IMR-90 (cell line): ENCODE measurements at regions not wholly inside any gene's neighbourhood (a gene's known extent, or its start where the extent isn't known, plus 50 kb on each side); places are given as distances from the start of the nearest gene placed in this dataset.

Experiments used
- ATAC-seq: fragments of 200-7000 bp; cut with Tn5 transposase; 2 replicates; pipeline ENCODE4 v1.9.1; 2020; ENCODE audit warnings: low read depth, mild to moderate bottlenecking, moderate library complexity
- BruUV-seq: library from RNA; stranded (reverse); fragments of 400-500 nt; replicated peaks from 2 replicates; lab custom pipeline; 2021; lab: Mats Ljungman, UMichigan
- CTCF ChIA-PET: fragments of 300-600 bp; formaldehyde crosslinking; extraction: SDS; loops from one replicate; lab custom pipeline; 2021; ENCODE audit warnings: antibody characterized with exemption; lab: Yijun Ruan, JAX
- POLR2A ChIA-PET: fragments of 300-600 bp; sonication (Branson Sonifier 250); formaldehyde crosslinking; loops from one replicate; lab custom pipeline; 2022; ENCODE audit warnings: antibody characterized with exemption; ENCODE audit not compliant: unreplicated experiment; lab: Charles Lee
- DNase-seq: peaks from one replicate; pipeline ENCODE4 v3.0.0; 2013
- H2AFZ ChIP-seq: replicated peaks from 2 replicates; pipeline ENCODE3; 2013; ENCODE audit warnings: low read length, mild to moderate bottlenecking; ENCODE audit not compliant: poor library complexity
- H2AK5ac ChIP-seq: 2 replicates; pipeline ENCODE4 v1.6.1; 2013; ENCODE audit warnings: low read depth, low read length, inconsistent platforms
- H2AK9ac ChIP-seq: replicated peaks from 2 replicates; pipeline ENCODE3; 2013; ENCODE audit warnings: mild to moderate bottlenecking, low read depth, low read length, moderate library complexity; ENCODE audit not compliant: poor library complexity
- H2BK120ac ChIP-seq: 2 replicates; pipeline ENCODE4 v1.6.1; 2013; ENCODE audit warnings: low read depth, low read length, inconsistent platforms
- H2BK15ac ChIP-seq: 3 replicates; pipeline ENCODE4 v1.6.1; 2013; ENCODE audit warnings: low read depth, low read length, inconsistent platforms
- H2BK20ac ChIP-seq: 2 replicates; pipeline ENCODE4 v1.6.1; 2013; ENCODE audit warnings: low read depth, mild to moderate bottlenecking, inconsistent platforms, low read length, moderate library complexity
- H2BK5ac ChIP-seq: 2 replicates; pipeline ENCODE4 v1.6.1; 2013; ENCODE audit warnings: mild to moderate bottlenecking, low read depth, low read length, inconsistent platforms; ENCODE audit not compliant: poor library complexity, severe bottlenecking
- H3K14ac ChIP-seq: replicated peaks from 2 replicates; pipeline ENCODE4 v1.6.1; 2013; ENCODE audit warnings: low read depth, low read length, inconsistent platforms
- H3K18ac ChIP-seq: 2 replicates; pipeline ENCODE4 v1.6.1; 2013; ENCODE audit warnings: low read depth, low read length, control low read depth
- H3K23ac ChIP-seq: 2 replicates; pipeline ENCODE4 v1.6.1; 2013; ENCODE audit warnings: low read depth, low read length, inconsistent platforms
- H3K27ac ChIP-seq: 2 replicates; pipeline ENCODE4 v1.5.1; 2013; ENCODE audit warnings: mild to moderate bottlenecking, control low read depth, low read length; ENCODE audit not compliant: insufficient read depth
- H3K27me3 ChIP-seq: 2 replicates; pipeline ENCODE4 v1.6.1; 2013; ENCODE audit warnings: low read length; ENCODE audit not compliant: control insufficient read depth, insufficient read depth
- H3K36me3 ChIP-seq: 2 replicates; pipeline ENCODE4 v1.6.1; 2013; ENCODE audit warnings: low read length, mixed read lengths; ENCODE audit not compliant: control insufficient read depth, insufficient read depth
- H3K4ac ChIP-seq: 2 replicates; pipeline ENCODE4 v1.6.1; 2013; ENCODE audit warnings: low read depth, low read length, inconsistent platforms
- H3K4me1 ChIP-seq: 2 replicates; pipeline ENCODE4 v1.6.1; 2013; ENCODE audit warnings: low read length, mixed read lengths; ENCODE audit not compliant: control insufficient read depth, insufficient read depth
- H3K4me2 ChIP-seq: 2 replicates; pipeline ENCODE4 v1.6.1; 2013; ENCODE audit warnings: low read depth, mild to moderate bottlenecking, control low read depth, low read length, moderate library complexity
- H3K4me3 ChIP-seq: 2 replicates; pipeline ENCODE4 v1.5.1; 2013; ENCODE audit warnings: low read depth, mild to moderate bottlenecking, control low read depth, low read length, moderate library complexity; ENCODE audit not compliant: insufficient read depth
- H3K56ac ChIP-seq: 2 replicates; pipeline ENCODE4 v1.6.1; 2013; ENCODE audit warnings: low read length, inconsistent platforms; ENCODE audit not compliant: insufficient read depth; ENCODE audit errors: extremely low read depth
- H3K79me1 ChIP-seq, 2 experiments: 2 replicates each; pipeline ENCODE4 v1.6.1; 2013; ENCODE audit warnings: low read length in 2 of 2, inconsistent platforms in 1 of 2, low read depth in 1 of 2
- H3K9ac ChIP-seq: 2 replicates; pipeline ENCODE4 v1.6.1; 2013; ENCODE audit warnings: low read depth, low read length, control low read depth
- H3K9me1 ChIP-seq: 2 replicates; pipeline ENCODE4 v1.6.1; 2013; ENCODE audit warnings: low read length, inconsistent platforms; ENCODE audit not compliant: insufficient read depth
- H3K9me3 ChIP-seq: 2 replicates; pipeline ENCODE4 v1.6.1; 2013; ENCODE audit warnings: low read length; ENCODE audit not compliant: control insufficient read depth, insufficient read depth
- H4K20me1 ChIP-seq: 2 replicates; pipeline ENCODE4 v1.6.1; 2013; ENCODE audit warnings: low read length, inconsistent platforms; ENCODE audit not compliant: insufficient read depth
- H4K5ac ChIP-seq: 2 replicates; pipeline ENCODE4 v1.6.1; 2013; ENCODE audit warnings: mild to moderate bottlenecking, low read depth, low read length, control low read depth
- H4K8ac ChIP-seq, 2 experiments: 2 replicates each; pipeline ENCODE4 v1.6.1; 2013; ENCODE audit warnings: low read depth in 2 of 2, low read length in 2 of 2, control low read depth in 1 of 2, inconsistent platforms in 1 of 2
- H4K91ac ChIP-seq: 2 replicates; pipeline ENCODE4 v1.6.1; 2013; ENCODE audit warnings: low read depth, low read length, inconsistent platforms; ENCODE audit not compliant: insufficient read depth
- BHLHE40 ChIP-seq: fragments of 150-350 bp; IDR thresholded peaks from 2 replicates; pipeline ENCODE4 v1.6.1; 2016; ENCODE audit warnings: mild to moderate bottlenecking, low read depth, low read length
- CEBPB ChIP-seq: IDR thresholded peaks from 2 replicates; pipeline ENCODE4 v1.6.1; 2012; ENCODE audit warnings: low read depth, low read length, improper control_type of control experiment
- FOS ChIP-seq: fragments of 150-350 bp; IDR thresholded peaks from 2 replicates; pipeline ENCODE4 v1.6.1; 2016; ENCODE audit warnings: low read depth, low read length
- MAFK ChIP-seq: IDR thresholded peaks from 2 replicates; pipeline ENCODE4 v1.6.1; 2012; ENCODE audit warnings: low read depth, low read length, improper control_type of control experiment
- MAZ ChIP-seq: IDR thresholded peaks from 2 replicates; pipeline ENCODE4 v1.6.1; 2012; ENCODE audit warnings: low read depth, mild to moderate bottlenecking, low read length, improper control_type of control experiment, moderate library complexity, borderline replicate concordance
- MXI1 ChIP-seq: IDR thresholded peaks from 2 replicates; pipeline ENCODE4 v1.6.1; 2012; ENCODE audit warnings: low read depth, mild to moderate bottlenecking, low read length, moderate library complexity, borderline replicate concordance
- NFE2L2 ChIP-seq: fragments of 150-350 bp; IDR thresholded peaks from 2 replicates; pipeline ENCODE4 v1.6.1; 2016; ENCODE audit warnings: low read depth, mild to moderate bottlenecking, low read length
- POLR2A ChIP-seq: IDR thresholded peaks from 2 replicates; pipeline ENCODE4 v1.6.1; 2012; ENCODE audit warnings: mild to moderate bottlenecking, low read depth, low read length
- RAD21 ChIP-seq: IDR thresholded peaks from 2 replicates; pipeline ENCODE4 v1.6.1; 2012; ENCODE audit warnings: low read length, improper control_type of control experiment
- RCOR1 ChIP-seq: IDR thresholded peaks from 2 replicates; pipeline ENCODE4 v1.6.1; 2012; ENCODE audit warnings: mild to moderate bottlenecking, low read length, improper control_type of control experiment; ENCODE audit not compliant: insufficient replicate concordance
- RFX5 ChIP-seq: IDR thresholded peaks from 2 replicates; pipeline ENCODE4 v1.8.0; 2012; ENCODE audit warnings: low read depth, mild to moderate bottlenecking, low read length, moderate library complexity
- SMC3 ChIP-seq: fragments of 150-350 bp; IDR thresholded peaks from 2 replicates; pipeline ENCODE4 v1.6.1; 2016; ENCODE audit warnings: low read depth, mild to moderate bottlenecking, antibody characterized with exemption, low read length, moderate library complexity
- USF2 ChIP-seq: fragments of 150-350 bp; IDR thresholded peaks from 2 replicates; pipeline ENCODE4 v1.6.1; 2017; ENCODE audit warnings: mild to moderate bottlenecking, antibody characterized with exemption, low read length, low read depth
- WGBS, 2 experiments: methylation state at CpG; one replicate each; pipeline versions ENCODE4 v1.1.5 to v1.1.7; 2013; ENCODE audit warnings: missing lambda C conversion rate in 2 of 2; ENCODE audit not compliant: insufficient read length in 1 of 2; ENCODE audit errors: extremely low coverage in 2 of 2; 5-methylcytosine and 5-hydroxymethylcytosine counted together
- dilution Hi-C: fragments of 300-500 bp; cut with HindIII; formaldehyde crosslinking; loops from one replicate; pipeline ENCODE4 v1.14.3; 2018; ENCODE audit warnings: low sequenced_read_pairs; ENCODE audit not compliant: unreplicated experiment
- in situ Hi-C: fragments of 300-500 bp; cut with MboI; formaldehyde crosslinking; loops from 3 replicates; pipeline ENCODE4 v1.14.3; 2019; ENCODE audit warnings: low sequenced_read_pairs, inconsistent platforms, mixed read lengths
- intact Hi-C: fragments of 100-400 bp; cut with micrococcal nuclease; formaldehyde crosslinking; loops from 2 replicates; pipeline ENCODE4 v1.10.0; 2022
- TF ChIP-seq, protein P1 (sequence below): fragments of 150-350 bp; IDR thresholded peaks from 2 replicates; pipeline ENCODE4 v1.6.1; 2016; ENCODE audit warnings: low read depth, mild to moderate bottlenecking, low read length, moderate library complexity, borderline replicate concordance
- TF ChIP-seq, protein P2 (sequence below): conservative IDR thresholded peaks from 2 replicates; pipeline ENCODE4 v1.5.1; 2012; ENCODE audit warnings: mild to moderate bottlenecking, low read depth, low read length, improper control_type of control experiment

DNA sequence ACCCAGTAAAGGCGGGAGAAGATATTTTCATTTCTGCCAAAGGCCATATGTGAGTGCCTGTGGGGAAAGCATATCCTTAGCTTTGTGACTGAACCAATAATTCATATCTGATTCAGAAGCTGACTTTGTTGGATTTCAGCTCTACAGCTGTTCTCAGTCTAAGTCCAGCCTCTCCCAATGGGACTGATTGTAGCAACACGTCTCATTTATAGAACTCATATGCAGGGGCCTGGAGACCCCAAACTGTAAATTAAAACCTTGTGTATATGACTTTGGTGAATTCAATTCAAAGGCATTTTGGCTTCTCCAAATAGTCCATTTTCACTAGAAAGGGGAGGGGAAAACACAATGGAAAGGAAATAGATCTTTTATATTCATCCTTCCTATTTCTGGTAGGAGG lies 250.4 kb upstream of the SORL1-AS1 start:
- no peaks in the 10 kb centered on the region for H3K4me1 ChIP-seq
- no peak overlapping the region for H3K18ac ChIP-seq
- no peak overlapping the region for H3K4me3 ChIP-seq
- H4K91ac ChIP-seq, result no peak overlapping the region
- POLR2A ChIA-PET, result no interaction called here
- no peak overlapping the region for H3K9ac ChIP-seq
- no peak overlapping the region for H2BK15ac ChIP-seq
- H2BK20ac ChIP-seq, result no peak overlapping the region
- no peak overlapping the region for H3K14ac ChIP-seq
- peaks cover 26% of the 10 kb centered on the region for H3K27me3 ChIP-seq
- no peak overlapping the region for H2AFZ ChIP-seq
- H3K27ac ChIP-seq, result no peak overlapping the region
- WGBS, 2 experiments, result no CpG with 5 or more reads among the region's 2 CpGs
- CTCF ChIA-PET, result interaction anchor here (0.7 kb wide), 1 partner anchor 130 kb away, joined by 3 read pairs; no protein-coding TSS in a partner anchor
- no peak overlapping the region for H3K23ac ChIP-seq
- intact Hi-C loops (no loop called here), in situ Hi-C loops (no loop called here), dilution Hi-C loops (no loop called here)
- H4K8ac ChIP-seq, result no peak overlapping the region
- no peak overlapping the region for H3K56ac ChIP-seq
- H2BK120ac ChIP-seq, result no peak overlapping the region
- TF ChIP-seq NFE2L2, result no peak
- TF ChIP-seq BHLHE40, result no peak
- TF ChIP-seq, protein P1, sequence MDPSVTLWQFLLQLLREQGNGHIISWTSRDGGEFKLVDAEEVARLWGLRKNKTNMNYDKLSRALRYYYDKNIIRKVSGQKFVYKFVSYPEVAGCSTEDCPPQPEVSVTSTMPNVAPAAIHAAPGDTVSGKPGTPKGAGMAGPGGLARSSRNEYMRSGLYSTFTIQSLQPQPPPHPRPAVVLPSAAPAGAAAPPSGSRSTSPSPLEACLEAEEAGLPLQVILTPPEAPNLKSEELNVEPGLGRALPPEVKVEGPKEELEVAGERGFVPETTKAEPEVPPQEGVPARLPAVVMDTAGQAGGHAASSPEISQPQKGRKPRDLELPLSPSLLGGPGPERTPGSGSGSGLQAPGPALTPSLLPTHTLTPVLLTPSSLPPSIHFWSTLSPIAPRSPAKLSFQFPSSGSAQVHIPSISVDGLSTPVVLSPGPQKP, result no peak
- TF ChIP-seq MAFK, result no peak
- TF ChIP-seq POLR2A, result no peak
- TF ChIP-seq, protein P2, sequence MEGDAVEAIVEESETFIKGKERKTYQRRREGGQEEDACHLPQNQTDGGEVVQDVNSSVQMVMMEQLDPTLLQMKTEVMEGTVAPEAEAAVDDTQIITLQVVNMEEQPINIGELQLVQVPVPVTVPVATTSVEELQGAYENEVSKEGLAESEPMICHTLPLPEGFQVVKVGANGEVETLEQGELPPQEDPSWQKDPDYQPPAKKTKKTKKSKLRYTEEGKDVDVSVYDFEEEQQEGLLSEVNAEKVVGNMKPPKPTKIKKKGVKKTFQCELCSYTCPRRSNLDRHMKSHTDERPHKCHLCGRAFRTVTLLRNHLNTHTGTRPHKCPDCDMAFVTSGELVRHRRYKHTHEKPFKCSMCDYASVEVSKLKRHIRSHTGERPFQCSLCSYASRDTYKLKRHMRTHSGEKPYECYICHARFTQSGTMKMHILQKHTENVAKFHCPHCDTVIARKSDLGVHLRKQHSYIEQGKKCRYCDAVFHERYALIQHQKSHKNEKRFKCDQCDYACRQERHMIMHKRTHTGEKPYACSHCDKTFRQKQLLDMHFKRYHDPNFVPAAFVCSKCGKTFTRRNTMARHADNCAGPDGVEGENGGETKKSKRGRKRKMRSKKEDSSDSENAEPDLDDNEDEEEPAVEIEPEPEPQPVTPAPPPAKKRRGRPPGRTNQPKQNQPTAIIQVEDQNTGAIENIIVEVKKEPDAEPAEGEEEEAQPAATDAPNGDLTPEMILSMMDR, result no peak
- TF ChIP-seq RAD21, result no peak
- no peak for TF ChIP-seq MAZ
- no peak for TF ChIP-seq RFX5
- no peak for TF ChIP-seq MXI1
- no peak for TF ChIP-seq FOS
- TF ChIP-seq CEBPB, result no peak
- TF ChIP-seq SMC3, result no peak
- TF ChIP-seq USF2, result no peak
- no peak for TF ChIP-seq RCOR1
- ATAC-seq (no peak), DNase-seq (no peak)
- no peak overlapping the region for H2AK5ac ChIP-seq
- no TSS peak for BruUV-seq
- H3K9me3 ChIP-seq, result no peaks in the 10 kb centered on the region
- H3K4me2 ChIP-seq, result no peak overlapping the region
- H4K20me1 ChIP-seq, result no peaks in the 10 kb centered on the region
- H3K79me1 ChIP-seq, result no peaks in the 10 kb centered on the region
- no peaks in the 10 kb centered on the region for H3K9me1 ChIP-seq
- H3K36me3 ChIP-seq, result no peaks in the 10 kb centered on the region
- H2AK9ac ChIP-seq, result no peak overlapping the region
- H4K5ac ChIP-seq, result no peak overlapping the region
- H2BK5ac ChIP-seq, result no peak overlapping the region
- H3K4ac ChIP-seq, result no peak overlapping the region
